Right hindlimb (tissue), 1 donor: ENCODE measurements at regions not wholly inside any gene's neighbourhood (a gene's known extent, or its start where the extent isn't known, plus 50 kb on each side); places are given as distances from the start of the nearest gene placed in this dataset.
A peak's percentile ranks its signal among the peaks of the same experiment; 100 is the strongest.

Experiments used
- DNase-seq: peaks from one replicate; pipeline ENCODE4 v3.0.0-alpha.2; 2018

DNA sequence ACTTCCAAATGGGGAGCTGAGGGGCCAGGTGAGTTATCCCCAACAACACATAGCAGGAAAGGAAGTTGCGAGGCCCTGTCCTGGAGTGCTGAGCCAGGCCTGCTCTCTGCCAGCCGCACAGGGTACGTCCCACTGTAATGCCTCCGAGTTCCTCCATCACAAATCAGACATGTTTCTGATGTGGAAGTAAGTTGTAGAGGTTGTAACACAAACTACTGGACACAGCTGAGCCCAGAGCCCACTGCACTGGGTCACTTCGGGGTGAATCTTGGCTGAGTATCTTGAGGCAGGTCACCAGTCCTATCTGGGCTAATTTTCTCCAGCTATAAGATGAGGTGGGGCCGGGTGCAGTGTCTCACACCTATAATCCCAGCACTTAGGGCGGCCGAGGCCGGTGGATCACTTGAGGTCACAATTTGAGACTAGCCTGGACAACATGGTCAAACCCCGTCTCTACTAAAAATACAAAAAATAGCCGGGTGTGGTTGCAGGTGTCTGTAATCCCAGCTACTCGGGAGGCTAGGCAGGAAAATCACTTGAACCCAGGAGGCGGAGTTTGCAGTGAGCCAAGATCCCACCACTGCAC, 100.8 kb upstream of the CDH5 start:
- peak; percentile 17 for DNase-seq

DNA sequence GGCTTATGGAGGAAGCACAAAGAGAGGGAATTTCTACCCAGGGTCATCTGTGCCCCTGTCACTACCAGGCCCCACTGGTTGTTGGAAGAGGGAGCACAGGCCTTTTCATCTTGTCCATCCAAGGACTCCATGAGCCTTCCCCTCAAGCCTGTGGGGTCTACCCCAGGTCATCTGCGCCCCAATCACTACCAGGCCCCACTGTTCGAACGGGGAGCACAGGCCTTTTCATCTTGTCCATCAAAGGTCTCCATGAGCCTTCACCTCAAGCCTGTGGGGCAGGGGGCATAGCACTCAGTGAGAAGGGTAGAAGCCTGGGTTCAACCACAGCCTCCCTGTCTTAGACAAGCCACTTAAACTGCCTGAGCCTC, 101.5 kb upstream of the CDH5 start:
- peak; percentile 7 for DNase-seq

DNA sequence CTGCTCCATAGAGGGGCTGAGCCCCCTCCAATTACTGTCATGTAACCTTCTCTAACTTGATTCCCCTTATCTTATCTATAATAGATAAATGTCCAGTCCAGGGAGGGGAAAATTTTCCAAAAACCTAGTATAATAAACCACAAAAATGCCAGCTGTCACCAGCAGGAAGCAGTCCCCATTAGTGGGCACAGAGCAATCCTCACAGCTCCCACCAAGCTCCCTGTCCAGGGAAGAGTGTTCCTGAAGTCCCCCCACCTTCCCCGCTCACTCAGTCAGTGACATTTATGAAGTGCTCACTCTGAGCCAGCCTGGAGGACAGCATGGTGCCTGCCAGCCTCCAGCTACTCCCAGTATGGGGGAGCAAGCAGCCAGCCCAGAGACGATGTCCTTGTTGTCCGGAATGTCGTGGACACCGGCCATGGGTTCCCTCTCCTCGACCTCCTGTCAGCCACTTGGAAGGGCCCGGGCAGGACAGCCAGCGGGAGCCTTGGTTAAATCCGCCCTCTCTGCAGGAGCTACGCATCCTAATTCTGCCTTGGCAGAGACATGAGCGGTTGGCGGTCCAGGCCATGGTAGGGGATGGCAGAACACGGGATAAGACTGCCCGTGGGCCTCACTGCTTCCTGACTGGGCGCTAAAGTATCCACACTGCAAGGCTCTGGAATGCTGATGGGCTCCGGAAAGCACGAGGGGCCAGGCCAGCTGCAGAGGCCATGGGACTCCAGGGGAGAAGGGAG, 102.0 kb upstream of the CDH5 start:
- peak; percentile 23 for DNase-seq

DNA sequence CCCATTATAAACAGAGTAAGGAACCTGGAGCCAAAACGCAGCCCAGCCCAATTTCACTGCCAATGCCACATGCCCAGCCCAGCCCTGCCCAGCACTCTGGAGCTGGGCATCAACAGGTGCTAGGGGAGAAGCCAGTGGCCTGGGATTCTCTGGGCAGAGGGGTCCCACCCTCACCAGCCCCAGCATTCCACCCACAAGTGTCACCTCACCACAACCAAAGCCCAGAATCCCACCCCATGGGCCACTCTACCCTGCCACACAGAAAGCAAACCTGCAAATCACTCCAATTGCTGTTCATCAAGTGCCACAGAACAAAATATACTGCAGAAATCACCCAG, 102.5 kb upstream of the CDH5 start:
- peak; percentile 14 for DNase-seq

DNA sequence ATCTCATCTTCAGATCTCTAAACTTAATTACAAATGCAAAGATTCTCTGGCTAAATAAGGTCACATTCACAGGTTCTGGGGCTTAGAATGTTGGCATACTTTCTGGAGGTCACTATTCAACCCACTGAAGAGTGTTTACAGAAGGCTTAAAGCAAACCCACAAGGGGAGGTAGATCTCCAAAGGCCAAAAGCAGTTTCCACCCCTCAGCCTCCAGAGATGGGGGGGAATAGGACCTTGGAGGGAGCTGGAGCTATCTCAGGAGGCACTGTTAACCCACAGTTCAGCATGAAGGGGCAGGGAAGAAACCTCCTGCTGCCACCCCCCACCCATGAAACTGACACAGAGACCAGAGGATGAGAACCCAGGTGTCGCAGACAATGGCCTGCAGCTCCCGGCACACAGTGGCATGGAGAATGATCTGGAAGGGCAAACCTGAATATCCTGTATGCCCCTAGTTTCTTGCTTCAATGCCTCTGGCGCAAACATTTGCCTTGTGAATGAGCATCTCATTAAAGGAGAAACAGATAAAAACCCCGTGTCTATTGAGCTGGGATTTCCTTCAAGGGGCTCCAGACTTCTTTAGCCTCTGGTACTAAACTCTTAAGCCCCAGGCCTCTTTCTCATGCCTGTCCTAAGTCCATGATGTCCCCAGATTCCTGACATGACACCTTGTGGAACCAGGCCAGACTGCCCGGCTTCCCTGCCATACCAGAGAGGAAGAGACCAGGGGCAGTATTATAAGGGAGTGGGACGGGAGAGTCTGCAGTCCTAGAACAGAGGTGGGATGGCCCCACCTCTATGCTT, 103.1 kb upstream of the CDH5 start:
- peak; percentile 17 for DNase-seq

DNA sequence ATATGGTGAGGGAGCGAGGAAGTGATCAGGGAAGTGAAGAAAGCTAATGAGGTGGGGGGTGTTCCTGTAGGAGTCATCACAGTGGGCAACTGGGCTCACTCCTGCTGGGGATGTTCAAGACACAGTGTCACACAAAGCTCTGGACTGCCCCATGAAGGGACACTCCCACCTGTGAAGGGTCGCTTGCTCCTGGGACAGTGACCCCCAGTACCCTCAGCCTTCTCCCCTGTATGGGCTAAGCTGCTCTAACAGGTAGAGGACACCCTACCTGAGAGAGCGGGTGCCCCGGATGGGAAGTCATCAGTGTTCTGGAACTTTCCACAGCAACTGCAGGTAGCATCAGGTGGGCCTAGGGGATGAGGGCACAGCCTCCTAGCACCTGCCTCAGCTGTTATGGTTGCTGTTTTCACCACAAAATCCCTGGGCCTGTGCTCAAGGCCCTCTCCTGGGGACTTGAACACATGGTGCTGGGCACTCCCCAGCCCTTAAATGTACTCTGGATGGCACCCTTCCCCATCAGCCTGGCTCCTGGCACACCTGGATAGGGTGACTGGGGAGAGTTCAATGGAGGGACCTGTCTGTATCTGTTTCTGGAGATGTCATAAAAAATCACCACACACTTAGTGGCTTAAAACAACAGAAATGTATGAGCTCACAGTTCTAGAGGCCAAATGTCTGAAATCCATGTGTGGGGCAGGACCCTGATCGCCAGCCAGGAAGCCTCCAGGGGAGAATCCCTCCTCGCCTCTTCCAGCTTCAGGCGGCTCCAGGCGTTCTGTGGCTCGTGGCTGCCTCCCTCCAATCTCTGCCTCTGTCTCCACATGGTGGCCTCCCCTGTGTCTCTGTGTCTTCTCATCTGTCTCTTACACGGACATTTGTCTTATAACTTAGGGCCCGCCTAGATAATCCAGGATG, 104.0 kb upstream of the CDH5 start:
- DNase-seq = peak; percentile 75

DNA sequence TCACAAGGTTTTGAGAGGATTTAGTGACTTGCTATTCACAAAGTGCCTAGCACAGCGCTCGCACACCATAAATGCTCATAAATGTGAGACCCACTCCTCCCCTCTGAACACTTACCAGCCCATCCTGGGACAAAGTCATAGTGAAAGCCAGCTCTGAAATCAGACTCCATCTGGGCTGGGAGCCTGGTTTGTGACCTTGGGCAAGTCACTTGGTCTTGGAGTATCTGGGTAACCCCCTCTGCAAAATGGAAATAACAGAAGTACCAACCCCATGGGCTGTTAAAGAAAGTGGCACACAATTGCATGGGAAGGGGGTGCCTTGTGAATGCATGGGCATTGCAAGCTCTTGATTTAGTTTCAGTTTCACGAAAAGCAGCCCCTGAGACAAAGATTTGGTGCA, 104.7 kb upstream of the CDH5 start:
- DNase-seq = peak; percentile 11

DNA sequence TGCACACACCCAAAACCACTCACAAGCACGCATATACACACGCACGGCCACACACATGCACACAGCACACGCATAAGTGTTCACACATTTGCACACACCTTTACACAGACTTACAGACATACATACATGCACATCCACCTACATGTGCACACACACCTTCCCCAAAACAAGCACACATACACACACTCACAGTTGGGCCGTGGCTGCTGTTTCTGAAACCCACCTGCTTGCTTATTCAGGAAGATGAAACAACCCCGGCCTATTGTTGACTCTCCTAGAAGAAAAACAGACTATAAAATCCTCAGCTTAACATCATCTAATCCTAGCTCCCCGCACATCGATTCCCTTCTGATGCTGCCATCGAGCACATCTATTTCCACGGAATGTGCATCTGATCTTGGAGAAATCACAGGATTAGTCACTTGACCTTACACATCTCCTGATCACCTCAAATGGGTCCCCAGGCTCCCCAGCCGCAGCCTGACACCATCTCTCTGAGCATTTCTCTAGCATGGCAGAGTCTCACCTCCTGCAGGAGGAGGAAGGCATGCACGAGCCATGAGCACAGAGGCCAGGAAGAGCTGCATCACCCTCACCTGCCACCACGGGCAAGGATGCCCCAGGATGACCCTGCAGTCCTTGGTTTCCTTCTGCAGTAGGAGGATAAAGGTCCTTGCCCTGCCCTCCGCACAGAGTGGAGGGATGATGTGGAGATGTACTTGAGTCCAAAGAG, 105.8 kb upstream of the CDH5 start:
- DNase-seq = no peak

DNA sequence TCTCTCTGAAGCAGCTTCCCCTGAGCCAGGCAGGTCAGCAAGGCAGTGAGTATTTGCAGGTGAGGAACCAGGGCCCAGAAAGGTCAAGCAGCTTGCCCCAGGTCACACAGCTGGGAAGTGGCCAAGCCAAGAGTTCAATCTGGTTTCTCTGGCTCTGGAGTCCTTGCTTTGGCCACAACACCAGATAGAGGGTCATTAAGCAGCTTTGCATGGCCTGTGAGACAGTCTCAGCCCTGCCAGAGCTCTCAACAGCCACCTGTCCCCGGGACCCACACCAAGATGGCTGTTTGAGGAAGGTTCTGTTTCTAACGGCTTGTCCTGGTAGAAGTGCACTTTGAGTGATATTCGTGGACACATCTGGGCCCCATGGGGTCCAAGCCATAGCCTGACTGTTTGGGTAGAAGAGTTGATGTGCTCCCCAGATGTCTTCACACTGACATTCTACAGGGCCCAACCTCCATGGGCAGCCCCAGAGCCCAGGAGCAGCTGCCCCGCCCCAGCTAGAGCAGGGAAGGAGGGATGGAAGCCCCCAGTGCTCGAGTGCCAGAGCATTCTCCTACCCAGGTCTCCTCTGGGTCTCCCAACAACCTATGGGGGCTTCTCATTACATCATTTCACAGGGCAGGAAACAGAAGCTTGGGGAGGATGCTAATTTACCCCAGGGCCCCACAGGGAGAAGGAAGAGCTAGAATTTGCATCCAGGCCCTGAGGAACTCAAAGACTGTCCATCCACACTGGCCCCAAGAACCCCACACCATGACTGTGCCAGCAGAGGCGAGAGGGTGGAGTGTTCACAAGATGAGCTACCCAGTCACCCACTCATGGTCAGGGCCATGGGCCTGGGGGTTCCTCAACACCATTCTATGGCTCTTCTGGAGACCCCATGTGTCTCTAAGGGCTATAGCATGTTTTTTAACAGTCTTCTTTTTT, 107.3 kb upstream of the CDH5 start:
- DNase-seq = no peak

DNA sequence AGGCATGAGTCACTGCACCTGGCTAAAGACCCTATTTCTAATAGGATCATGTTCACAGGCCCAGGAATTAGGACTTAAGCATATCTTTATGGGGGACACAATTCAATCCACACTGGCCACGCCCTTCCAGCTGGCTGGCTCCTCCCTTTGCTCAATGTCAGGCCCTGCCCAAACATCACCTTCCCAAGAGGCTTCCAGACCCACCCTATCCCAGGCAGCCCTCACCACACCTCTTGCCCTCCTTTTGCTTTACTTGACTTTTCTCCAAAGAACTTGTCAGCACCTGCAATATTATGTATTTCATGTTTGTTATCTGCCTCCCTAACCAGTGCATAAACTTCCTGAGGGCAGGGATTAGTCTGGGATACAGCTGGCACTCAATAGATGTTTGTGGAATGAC, 109.6 kb upstream of the CDH5 start:
- DNase-seq = no peak

DNA sequence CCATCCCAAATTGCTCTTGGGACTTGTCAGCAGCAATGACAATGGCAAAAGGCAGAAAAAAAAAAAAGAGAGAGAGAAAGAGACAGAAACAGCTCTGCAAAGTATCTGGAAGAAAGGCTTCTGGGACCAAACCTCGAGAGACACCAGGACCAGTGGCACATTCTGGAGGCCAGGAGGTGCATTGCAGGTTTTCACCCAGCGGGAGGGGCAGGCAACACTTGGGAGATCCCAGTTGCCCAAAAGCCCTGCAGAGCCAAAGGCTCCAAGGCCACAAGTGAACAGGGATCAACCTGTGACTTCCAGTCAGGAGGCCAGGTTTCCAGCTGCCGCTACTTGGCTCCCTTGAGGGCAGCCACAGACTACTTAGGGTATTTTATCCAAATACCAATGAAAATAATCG, 110.8 kb upstream of the CDH5 start:
- peak; percentile 4 for DNase-seq

DNA sequence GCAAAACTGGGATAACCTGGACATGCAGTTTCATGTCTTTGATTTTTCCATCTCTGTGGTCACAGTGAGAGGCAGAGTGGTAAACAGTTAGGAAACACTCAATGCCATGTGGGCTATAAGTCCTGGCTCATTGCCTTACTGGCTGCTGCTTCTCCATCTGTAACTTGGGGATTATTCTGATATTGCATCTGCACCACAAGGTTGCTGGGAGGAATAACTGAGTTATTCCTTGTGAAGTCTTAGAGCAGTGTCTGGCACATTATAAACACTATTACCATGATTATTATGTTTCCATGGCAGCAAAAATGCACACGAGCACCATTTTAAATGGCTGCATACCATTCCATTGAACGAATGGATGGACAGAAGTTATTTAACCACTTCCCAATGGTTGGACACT, 111.7 kb upstream of the CDH5 start:
- DNase-seq = peak; percentile 10

DNA sequence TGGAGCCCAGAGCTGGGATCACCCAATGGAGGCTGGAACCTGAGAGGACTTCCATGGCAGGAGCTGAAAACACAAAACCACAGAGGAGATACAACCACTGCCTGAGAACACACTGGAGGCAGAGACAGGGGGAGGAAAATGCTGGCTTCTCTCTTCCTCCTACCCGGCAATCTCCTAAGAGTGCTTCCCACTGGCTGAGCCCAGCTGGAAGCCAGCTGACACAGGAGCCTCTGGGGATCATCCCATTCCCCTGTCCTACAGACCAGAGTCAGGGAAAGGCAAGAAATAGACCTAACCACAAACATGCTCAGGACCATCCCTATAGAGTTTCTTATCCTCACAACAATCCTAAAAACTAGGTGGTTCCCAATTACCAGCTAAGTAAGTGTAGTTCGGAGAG, 112.4 kb upstream of the CDH5 start:
- DNase-seq = no peak

DNA sequence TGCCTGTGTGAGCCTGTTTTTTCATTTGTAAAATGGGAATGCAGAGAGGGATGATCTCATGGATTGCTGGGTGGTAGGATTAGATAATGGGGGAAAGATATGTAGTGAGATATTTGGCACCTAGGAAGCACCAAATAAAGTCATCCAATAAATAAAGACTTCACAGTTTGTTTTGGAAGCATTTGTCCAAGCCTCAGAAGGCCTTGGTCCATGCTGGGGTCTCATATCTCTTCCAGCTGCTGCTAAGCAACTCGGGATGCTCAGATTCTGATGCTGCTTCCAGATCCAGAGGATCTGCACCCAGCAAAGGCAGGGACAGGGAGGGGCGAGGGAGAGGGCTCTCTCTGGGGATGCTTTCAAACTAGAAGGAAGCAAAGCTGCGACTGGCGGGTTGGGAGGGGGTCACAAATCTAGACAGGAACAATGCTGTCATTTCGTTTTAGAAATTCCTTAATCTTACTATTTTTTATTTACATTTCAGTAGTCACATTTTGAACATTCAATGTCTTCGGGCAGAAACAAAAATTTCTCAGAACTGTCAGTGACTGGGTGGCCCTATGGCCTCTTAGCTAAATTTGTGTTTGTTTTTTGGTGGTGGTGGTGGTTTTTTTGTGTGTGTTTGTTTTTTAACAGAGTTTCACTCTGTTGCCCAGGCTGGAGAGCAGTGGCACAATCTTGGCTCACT, 114.9 kb upstream of the CDH5 start:
- DNase-seq = no peak

DNA sequence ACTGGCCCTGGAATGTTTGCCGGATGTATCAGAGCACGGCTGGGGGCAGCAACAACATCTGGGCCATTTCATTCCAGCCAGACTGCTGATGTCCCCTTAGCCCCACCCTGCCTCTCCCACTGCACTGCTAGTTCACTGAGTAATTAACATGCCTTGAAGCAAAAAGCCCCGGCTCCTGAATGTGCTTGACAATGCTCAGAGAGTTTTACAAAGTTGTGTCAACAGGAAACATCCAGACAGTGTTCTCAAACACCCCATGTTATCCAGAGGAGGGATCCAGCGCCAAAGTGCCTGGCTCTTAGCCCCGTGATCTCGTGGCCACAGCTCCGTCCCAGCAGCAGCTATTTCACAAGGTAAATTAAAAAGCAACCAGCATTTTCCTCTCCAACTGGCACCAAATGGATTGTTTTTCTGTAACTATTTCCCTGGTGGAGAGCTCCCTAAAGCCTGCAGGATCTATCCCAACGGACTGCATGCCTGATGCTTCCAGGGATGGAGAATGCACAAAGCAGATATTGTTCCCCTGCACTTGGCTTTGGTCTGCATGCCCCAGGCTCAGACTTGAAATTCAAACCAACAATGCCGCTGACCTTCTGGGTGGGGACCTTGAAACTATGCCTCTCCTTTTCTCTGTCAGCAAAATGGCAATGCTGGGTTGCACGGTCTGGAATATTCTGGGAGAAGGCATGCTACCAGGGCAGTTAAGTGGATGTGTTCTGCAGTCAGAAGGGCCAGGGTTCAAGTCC, 115.6 kb upstream of the CDH5 start:
- peak; percentile 73 for DNase-seq

DNA sequence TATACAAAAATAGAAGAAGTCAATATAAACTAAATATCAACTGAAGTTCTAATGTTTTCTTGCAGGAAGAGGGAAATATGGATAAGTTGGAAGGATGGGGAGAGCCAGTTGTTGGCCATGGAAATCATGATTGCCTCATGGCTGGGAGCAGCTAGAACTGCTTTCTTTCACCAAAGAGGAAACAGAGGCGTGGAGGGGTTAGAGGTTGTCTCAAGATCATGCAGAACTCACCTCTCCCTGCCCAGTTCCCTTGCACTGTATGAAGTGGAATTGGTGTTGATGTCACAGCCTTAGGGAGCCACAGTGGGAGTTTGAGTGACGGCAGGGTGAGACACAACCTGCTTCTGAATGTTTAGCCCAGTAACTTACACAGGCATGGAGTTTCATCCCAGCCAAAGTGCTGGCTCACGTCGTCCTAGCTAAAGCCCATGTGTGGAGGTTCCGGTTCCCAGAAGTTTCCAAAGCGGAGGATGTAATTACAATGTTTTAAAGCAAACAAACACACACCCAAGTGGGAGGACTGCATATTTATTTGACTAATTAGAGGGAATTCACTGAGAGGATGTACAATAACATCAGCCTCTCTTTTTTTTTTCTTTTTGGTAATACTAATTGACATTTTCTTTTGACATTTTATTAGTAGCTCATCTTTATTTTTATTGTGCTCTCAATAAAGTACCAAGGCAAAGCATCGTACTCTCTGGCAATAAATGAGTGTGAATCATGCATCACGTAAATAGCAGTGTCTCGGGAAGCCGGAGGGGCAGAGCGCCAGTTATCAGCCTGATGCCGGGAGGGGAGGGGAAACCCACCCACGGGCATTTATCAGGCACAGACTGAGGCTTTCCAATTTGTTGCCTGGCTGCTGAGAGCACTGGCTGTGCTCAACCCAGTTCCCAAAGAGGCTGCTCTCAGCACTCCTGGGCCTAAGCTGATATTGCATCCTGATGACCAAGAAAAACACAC, 118.7 kb upstream of the CDH5 start:
- peak; percentile 60 for DNase-seq

DNA sequence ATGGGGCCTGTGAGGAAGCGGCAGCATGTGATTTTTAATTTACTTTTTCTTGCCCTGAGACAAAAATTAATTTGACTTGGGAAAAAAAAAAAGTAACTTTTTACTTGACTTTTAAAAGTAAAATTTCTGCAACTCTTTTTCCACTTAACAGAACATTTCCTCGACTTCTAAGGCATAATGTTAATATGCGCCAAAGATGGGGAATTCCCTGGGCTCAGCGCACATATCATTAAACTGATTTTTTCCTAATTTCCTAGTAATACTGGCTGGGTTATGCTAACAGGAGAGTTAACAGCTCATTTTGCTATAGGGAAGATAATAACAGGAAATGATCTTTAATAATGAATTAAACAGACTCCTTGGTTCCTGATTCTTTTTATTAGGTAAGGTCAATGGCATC, 120.6 kb upstream of the CDH5 start:
- DNase-seq = no peak

DNA sequence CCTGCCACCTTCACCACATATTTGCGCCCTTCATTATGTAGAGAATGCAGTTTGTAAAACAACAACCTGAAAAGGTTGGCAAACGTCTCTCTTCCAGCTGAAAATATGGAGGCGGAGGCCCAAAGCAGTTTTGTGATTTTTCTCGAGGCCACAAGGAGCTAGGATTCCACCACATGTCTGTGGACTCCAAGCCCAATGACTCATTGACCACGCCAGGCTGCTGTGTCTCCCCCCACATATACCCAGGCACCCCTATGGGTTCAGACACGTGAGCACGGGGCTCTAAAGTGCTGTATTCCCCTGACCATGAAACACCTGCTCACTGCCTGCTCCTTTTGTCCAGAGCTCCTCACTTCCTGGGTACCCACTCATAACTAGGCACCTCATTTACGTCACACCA, 121.4 kb upstream of the CDH5 start:
- no peak for DNase-seq

DNA sequence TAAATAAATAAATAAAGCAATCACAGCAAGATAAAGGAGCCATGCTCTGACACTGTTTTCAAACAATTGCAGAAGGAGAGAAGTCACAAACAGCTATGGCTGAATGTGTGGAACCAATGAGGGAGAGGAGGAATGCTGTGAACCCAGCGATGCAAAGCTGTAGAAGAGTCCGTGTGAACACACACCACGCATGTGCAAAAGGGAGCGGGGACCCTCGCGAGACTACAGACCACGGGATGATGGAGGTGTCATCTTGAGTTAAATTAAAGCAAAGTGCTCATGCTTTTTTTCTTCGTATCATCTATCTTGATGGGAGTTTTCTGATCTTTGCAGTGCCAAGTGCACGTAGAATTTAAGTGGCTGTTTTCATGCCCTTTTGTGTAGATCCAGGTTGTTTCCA, 123.8 kb upstream of the CDH5 start:
- no peak for DNase-seq
